ENCODE measurements at regions not wholly inside any gene's neighbourhood (a gene's known extent, or its start where the extent isn't known, plus 50 kb on each side); places are given as distances from the start of the nearest gene placed in this dataset.

DNA sequence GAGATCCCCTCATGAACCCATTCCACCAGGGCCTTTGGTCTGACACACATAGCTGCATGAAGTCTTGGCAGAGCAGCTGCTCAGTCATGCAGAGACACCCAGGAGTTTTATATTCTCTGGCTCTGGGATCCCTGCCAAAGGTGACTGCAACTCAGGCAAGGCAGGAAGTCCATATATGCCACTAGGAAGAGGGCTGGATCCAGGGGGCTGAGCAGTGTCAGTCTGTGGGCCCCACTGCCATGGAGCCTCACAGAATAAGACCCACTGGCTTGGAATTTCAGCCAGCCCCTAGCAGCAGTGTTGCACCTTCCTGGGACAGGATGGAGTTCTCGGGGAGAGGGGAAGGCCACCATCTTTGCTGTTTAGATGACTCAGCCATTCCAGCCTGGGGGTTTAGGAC is 199.7 kb downstream of the TBX15 start:
- Histone ChIP-seq H3K4me3 (ENCODE audit: low read length) (no peak overlapping the region), H3K9me3 (ENCODE audit: control insufficient read depth in 1 of 2, insufficient read depth in 1 of 2, low read length in 2 of 2) (peaks cover 4 to 22% of the 10 kb centered on the region in 2 experiments), H3K27me3 (ENCODE audit: control insufficient read depth in 1 of 2, insufficient read depth in 2 of 2, low read length in 2 of 2) (no peaks in the 10 kb centered on the region), H3K4me1 (ENCODE audit: insufficient read depth, low read length) (no peaks in the 10 kb centered on the region), H3K36me3 (ENCODE audit: insufficient read depth, low read length) (no peaks in the 10 kb centered on the region), H3K27ac (ENCODE audit: low read depth in 1 of 2, low read length in 2 of 2) (no peak overlapping the region)
- ChIA-PET POLR2A (no interaction called here), CTCF (no interaction called here)
- intact Hi-C loops (cut with DNase I, micrococcal nuclease): no loop called here
- H3K9me3 Mint-ChIP-seq: peaks cover 24% of the 10 kb centered on the region
- no peaks in the 10 kb centered on the region for H3K27me3 Mint-ChIP-seq
- H3K27ac Mint-ChIP-seq: no peak overlapping the region
- no peak for ATAC-seq (ENCODE audit: poor library complexity)
- no peak overlapping the region for H3K4me3 Mint-ChIP-seq
- TF ChIP-seq, protein P1, sequence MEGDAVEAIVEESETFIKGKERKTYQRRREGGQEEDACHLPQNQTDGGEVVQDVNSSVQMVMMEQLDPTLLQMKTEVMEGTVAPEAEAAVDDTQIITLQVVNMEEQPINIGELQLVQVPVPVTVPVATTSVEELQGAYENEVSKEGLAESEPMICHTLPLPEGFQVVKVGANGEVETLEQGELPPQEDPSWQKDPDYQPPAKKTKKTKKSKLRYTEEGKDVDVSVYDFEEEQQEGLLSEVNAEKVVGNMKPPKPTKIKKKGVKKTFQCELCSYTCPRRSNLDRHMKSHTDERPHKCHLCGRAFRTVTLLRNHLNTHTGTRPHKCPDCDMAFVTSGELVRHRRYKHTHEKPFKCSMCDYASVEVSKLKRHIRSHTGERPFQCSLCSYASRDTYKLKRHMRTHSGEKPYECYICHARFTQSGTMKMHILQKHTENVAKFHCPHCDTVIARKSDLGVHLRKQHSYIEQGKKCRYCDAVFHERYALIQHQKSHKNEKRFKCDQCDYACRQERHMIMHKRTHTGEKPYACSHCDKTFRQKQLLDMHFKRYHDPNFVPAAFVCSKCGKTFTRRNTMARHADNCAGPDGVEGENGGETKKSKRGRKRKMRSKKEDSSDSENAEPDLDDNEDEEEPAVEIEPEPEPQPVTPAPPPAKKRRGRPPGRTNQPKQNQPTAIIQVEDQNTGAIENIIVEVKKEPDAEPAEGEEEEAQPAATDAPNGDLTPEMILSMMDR (IDR thresholded peaks at IDR 0.05): no peak
- DNase-seq: no peak
- H3K36me3 Mint-ChIP-seq (ENCODE audit: low read depth): no peaks in the 10 kb centered on the region
- no peaks in the 10 kb centered on the region for H3K4me1 Mint-ChIP-seq (ENCODE audit: low read depth)

- Mint-ChIP-seq H3K4me3 (no peak overlapping the region), H3K9me3 (peaks cover 22% of the 10 kb centered on the region), H3K27ac (no peak overlapping the region), H3K36me3 (ENCODE audit: low read depth) (no peaks in the 10 kb centered on the region), H3K4me1 (ENCODE audit: low read depth) (no peaks in the 10 kb centered on the region), H3K27me3 (no peaks in the 10 kb centered on the region)
- H3K27me3 ChIP-seq (ENCODE audit: control insufficient read depth in 1 of 2, insufficient read depth in 2 of 2, low read length in 2 of 2): no peaks in the 10 kb centered on the region
- H3K4me1 ChIP-seq (ENCODE audit: insufficient read depth, low read length): no peaks in the 10 kb centered on the region
- TF ChIP-seq, protein P1 (IDR thresholded peaks at IDR 0.05): no peak
- no peak overlapping the region for H3K4me3 ChIP-seq (ENCODE audit: low read length)
- DNase-seq (no peak), ATAC-seq (ENCODE audit: poor library complexity) (no peak)
- no peaks in the 10 kb centered on the region for H3K36me3 ChIP-seq (ENCODE audit: insufficient read depth, low read length)
- intact Hi-C loops (cut with DNase I, micrococcal nuclease): no loop called here
- ChIA-PET CTCF (no interaction called here), POLR2A (no interaction called here)
- peaks cover 4 to 22% of the 10 kb centered on the region in 2 experiments for H3K9me3 ChIP-seq (ENCODE audit: control insufficient read depth in 1 of 2, insufficient read depth in 1 of 2, low read length in 2 of 2)
- H3K27ac ChIP-seq (ENCODE audit: low read depth in 1 of 2, low read length in 2 of 2): no peak overlapping the region
Measured at GRCh38 chr1:118786454-118787155, 201.5 kb downstream of the TBX15 start.

DNA sequence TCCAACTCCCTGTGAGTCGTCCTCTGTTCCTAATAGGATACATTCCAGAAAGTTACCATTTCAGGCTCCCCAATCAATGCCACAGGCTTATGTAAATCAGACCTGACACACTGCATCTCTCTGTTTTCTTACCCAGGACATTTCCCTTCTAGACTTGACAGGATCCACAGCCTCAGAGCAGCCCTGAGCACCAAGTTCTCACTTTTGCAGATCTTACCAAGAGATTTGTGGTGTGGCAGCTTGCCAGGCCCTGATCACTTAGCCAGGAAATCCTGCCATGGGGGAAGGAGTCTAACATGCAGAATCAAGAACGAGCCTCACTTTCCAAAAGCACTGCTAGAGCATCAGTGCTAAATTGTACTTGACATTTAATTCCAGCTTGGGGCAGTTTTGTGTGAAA is 202.9 kb downstream of the TBX15 start:
- ChIA-PET POLR2A (no interaction called here), CTCF (no interaction called here)
- no peak overlapping the region for H3K4me3 Mint-ChIP-seq
- H3K27me3 ChIP-seq (ENCODE audit: control insufficient read depth in 1 of 2, insufficient read depth in 2 of 2, low read length in 2 of 2): no peaks in the 10 kb centered on the region
- DNase-seq (no peak), ATAC-seq (ENCODE audit: poor library complexity) (no peak)
- H3K4me1 ChIP-seq (ENCODE audit: insufficient read depth, low read length): no peaks in the 10 kb centered on the region
- TF ChIP-seq, protein P1 (IDR thresholded peaks at IDR 0.05): no peak
- H3K27me3 Mint-ChIP-seq: no peaks in the 10 kb centered on the region
- H3K4me3 ChIP-seq (ENCODE audit: low read length): no peak overlapping the region
- H3K9me3 ChIP-seq (ENCODE audit: control insufficient read depth in 1 of 2, insufficient read depth in 1 of 2, low read length in 2 of 2): peaks cover 9 to 10% of the 10 kb centered on the region in 2 experiments
- H3K4me1 Mint-ChIP-seq (ENCODE audit: low read depth): no peaks in the 10 kb centered on the region
- H3K27ac Mint-ChIP-seq: no peak overlapping the region
- no peaks in the 10 kb centered on the region for H3K36me3 Mint-ChIP-seq (ENCODE audit: low read depth)
- H3K36me3 ChIP-seq (ENCODE audit: insufficient read depth, low read length): no peaks in the 10 kb centered on the region
- H3K27ac ChIP-seq (ENCODE audit: low read depth in 1 of 2, low read length in 2 of 2): no peak overlapping the region
- H3K9me3 Mint-ChIP-seq: peaks cover 14% of the 10 kb centered on the region
- intact Hi-C loops (cut with DNase I, micrococcal nuclease): no loop called here
